Fibroblast of pulmonary artery (primary cell): ENCODE measurements at regions not wholly inside any gene's neighbourhood (a gene's known extent, or its start where the extent isn't known, plus 50 kb on each side); places are given as distances from the start of the nearest gene placed in this dataset.

Source experiments
- DNase-seq: peaks from one replicate; pipeline ENCODE4 v3.0.0-alpha.2; 2010; ENCODE audit warnings: low read depth
- H3K4me3 ChIP-seq: replicated peaks from 2 replicates; pipeline ENCODE4 v1.5.1; 2011; ENCODE audit warnings: low read depth, mild to moderate bottlenecking, control low read depth, low read length, moderate library complexity
- CTCF ChIP-seq: IDR thresholded peaks from 2 replicates; pipeline ENCODE4 v1.5.1; 2011; ENCODE audit warnings: mild to moderate bottlenecking, control low read depth, low read length, inconsistent platforms; ENCODE audit errors: missing control alignments

GRCh38 chr11:69388661-69389060, 92.8 kb upstream of the LINC01488 start:
- no peak for DNase-seq
- H3K4me3 ChIP-seq: no peak overlapping the region
- no peak for TF ChIP-seq CTCF

DNA sequence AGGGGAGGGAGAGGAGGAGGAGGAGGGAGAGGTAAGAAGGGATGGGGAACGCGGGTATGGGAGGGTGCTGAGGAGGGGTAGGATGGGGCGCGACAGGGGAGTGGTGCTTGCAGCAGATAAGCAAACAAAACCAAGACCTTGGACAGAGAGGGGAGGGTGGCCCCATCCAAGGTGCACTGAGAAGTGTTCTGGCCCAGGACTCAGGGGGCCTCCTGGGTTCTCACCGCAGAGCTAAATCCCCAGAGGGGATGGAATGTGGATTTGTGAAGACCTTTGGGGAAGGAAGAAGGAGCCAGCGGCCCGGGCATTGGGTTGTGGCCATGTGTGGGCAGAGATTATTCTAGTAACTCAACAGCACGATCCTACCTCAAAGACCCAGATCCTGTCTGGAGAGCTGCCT, 90.9 kb upstream of the LINC01488 start:
- DNase-seq: no peak
- H3K4me3 ChIP-seq: no peak overlapping the region
- TF ChIP-seq CTCF: no peak

GRCh38 chr11:69391192-69392103, 90.0 kb upstream of the LINC01488 start:
- no peak overlapping the region for H3K4me3 ChIP-seq
- no peak for DNase-seq
- TF ChIP-seq CTCF: no peak

GRCh38 chr11:69392104-69392653, 89.3 kb upstream of the LINC01488 start:
- no peak overlapping the region for H3K4me3 ChIP-seq
- TF ChIP-seq CTCF: no peak
- no peak for DNase-seq

DNA sequence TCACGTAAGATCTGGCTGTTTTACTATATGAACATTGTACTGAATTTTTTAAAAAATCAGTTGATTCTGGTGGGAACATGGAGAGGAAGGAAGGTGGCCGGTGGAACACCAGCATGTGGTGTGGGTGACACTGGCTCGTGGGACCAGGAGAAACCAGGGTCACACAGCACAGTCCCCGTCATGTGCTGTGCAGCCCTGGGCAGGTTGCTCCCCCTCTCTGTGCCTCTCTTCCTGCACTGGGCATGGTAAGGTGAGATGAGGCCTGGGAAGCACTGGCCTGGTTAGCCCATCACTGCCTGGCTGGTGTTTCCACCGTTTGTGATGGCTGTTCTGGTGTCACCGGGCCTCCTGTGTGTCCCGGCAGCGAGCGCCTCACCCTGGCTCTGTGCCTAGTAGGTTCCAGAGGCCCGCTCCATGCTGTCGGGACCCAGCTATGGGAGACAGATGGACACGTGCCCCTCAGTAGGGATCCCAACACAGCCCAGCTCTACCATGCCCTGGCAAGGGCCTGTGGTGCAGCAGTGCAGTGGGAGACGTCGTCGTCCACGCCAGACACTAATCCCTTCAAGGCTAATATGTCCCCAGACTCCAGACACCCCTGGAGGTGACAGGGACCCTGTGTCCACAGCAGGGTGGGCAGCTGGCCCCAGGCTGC, 88.2 kb upstream of the LINC01488 start:
- no peak overlapping the region for H3K4me3 ChIP-seq
- no peak for DNase-seq
- TF ChIP-seq CTCF: no peak

GRCh38 chr11:69393865-69394233, 87.6 kb upstream of the LINC01488 start:
- H3K4me3 ChIP-seq: no peak overlapping the region
- no peak for DNase-seq
- TF ChIP-seq CTCF: no peak
